ENCODE measurements at regions not wholly inside any gene's neighbourhood (a gene's known extent, or its start where the extent isn't known, plus 50 kb on each side); places are given as distances from the start of the nearest gene placed in this dataset.
A peak's percentile ranks its signal among the peaks of the same experiment; 100 is the strongest.

GRCh38 chr15:62505762-62506161 lies 340.7 kb upstream of the C2CD4B start:
- H3K4me2 ChIP-seq, result peak overlapping the region; percentile 57
- H3K4me1 ChIP-seq (ENCODE audit: insufficient read depth), result peaks cover 38% of the 10 kb centered on the region
- H3K79me2 ChIP-seq, result peaks cover 37% of the 10 kb centered on the region
- H3K36me3 ChIP-seq (replicated peaks; ENCODE audit: insufficient read depth, low read depth), result no peaks in the 10 kb centered on the region
- DNase-seq (ENCODE audit: low spot score), result no peak
- H4K20me1 ChIP-seq (ENCODE audit: insufficient read depth, poor library complexity, severe bottlenecking), result no peaks in the 10 kb centered on the region
- H3K27ac ChIP-seq, result peak overlapping the region; percentile 70
- 80% methylated on average over 6 of the region's 6 CpGs for WGBS (ENCODE audit: low lambda C conversion rate, missing lambda C conversion rate)
- H3K9me2 ChIP-seq (replicated peaks; ENCODE audit: insufficient read depth), result no peaks in the 10 kb centered on the region
- H2AFZ ChIP-seq, result no peak overlapping the region
- TF ChIP-seq, protein P1, sequence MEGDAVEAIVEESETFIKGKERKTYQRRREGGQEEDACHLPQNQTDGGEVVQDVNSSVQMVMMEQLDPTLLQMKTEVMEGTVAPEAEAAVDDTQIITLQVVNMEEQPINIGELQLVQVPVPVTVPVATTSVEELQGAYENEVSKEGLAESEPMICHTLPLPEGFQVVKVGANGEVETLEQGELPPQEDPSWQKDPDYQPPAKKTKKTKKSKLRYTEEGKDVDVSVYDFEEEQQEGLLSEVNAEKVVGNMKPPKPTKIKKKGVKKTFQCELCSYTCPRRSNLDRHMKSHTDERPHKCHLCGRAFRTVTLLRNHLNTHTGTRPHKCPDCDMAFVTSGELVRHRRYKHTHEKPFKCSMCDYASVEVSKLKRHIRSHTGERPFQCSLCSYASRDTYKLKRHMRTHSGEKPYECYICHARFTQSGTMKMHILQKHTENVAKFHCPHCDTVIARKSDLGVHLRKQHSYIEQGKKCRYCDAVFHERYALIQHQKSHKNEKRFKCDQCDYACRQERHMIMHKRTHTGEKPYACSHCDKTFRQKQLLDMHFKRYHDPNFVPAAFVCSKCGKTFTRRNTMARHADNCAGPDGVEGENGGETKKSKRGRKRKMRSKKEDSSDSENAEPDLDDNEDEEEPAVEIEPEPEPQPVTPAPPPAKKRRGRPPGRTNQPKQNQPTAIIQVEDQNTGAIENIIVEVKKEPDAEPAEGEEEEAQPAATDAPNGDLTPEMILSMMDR (IDR thresholded peaks at IDR 0.05; ENCODE audit: poor library complexity), result no peak
- TF ChIP-seq EZH2phosphoT487 (IDR thresholded peaks at IDR 0.05; ENCODE audit: low read depth, severe bottlenecking, unreplicated experiment) (no peak), EZH2 (IDR thresholded peaks at IDR 0.05; ENCODE audit: borderline replicate concordance) (no peak)
- no peaks in the 10 kb centered on the region for H3K27me3 ChIP-seq
- no peak overlapping the region for H3K4me3 ChIP-seq
- no peaks in the 10 kb centered on the region for H3K9me3 ChIP-seq (ENCODE audit: low read depth)

DNA sequence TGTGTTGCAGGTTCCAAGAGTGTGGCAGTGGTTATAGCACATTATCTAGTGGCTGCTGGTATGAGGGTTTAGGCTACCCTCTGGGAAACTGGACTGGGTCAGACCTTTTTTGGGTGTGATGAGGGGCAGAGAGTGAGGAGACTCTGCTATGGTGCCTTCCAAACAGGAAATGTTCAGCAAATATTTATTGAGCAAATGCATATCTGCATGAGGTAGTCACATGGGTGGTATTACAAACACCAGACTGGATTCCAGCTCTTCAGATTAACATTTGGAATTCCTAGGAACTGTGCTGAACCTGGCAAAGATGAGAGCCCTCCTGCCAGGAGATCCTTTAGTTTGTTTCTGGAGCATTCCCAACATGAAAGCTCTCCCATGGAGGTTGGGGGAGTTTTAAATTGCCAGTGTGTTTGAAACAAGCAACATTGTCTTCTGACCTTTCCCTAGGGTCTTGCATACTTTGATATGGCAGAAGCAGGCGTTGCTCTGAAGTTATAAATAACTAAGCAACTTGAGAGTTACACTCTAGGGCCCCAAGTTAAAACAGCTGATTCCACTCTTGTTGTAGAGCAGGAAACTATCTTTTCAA lies 341.2 kb upstream of the C2CD4B start:
- Histone ChIP-seq H3K9me2 (replicated peaks; ENCODE audit: insufficient read depth) (no peaks in the 10 kb centered on the region), H3K27me3 (no peaks in the 10 kb centered on the region), H2AFZ (no peak overlapping the region), H3K27ac (peak overlapping the region; percentile 70), H3K79me2 (peaks cover 33% of the 10 kb centered on the region), H3K4me3 (no peak overlapping the region), H3K9me3 (ENCODE audit: low read depth) (no peaks in the 10 kb centered on the region), H3K4me1 (ENCODE audit: insufficient read depth) (peaks cover 38% of the 10 kb centered on the region), H4K20me1 (ENCODE audit: insufficient read depth, poor library complexity, severe bottlenecking) (no peaks in the 10 kb centered on the region), H3K36me3 (replicated peaks; ENCODE audit: insufficient read depth, low read depth) (no peaks in the 10 kb centered on the region), H3K4me2 (peak overlapping the region; percentile 57)
- WGBS (ENCODE audit: low lambda C conversion rate, missing lambda C conversion rate), result 24% methylated on average over 1 of the region's 1 CpG
- DNase-seq (ENCODE audit: low spot score), result peak; percentile 23
- TF ChIP-seq, protein P1 (IDR thresholded peaks at IDR 0.05; ENCODE audit: poor library complexity), result no peak
- no peak for TF ChIP-seq EZH2phosphoT487 (IDR thresholded peaks at IDR 0.05; ENCODE audit: low read depth, severe bottlenecking, unreplicated experiment)
- no peak for TF ChIP-seq EZH2 (IDR thresholded peaks at IDR 0.05; ENCODE audit: borderline replicate concordance)

DNA sequence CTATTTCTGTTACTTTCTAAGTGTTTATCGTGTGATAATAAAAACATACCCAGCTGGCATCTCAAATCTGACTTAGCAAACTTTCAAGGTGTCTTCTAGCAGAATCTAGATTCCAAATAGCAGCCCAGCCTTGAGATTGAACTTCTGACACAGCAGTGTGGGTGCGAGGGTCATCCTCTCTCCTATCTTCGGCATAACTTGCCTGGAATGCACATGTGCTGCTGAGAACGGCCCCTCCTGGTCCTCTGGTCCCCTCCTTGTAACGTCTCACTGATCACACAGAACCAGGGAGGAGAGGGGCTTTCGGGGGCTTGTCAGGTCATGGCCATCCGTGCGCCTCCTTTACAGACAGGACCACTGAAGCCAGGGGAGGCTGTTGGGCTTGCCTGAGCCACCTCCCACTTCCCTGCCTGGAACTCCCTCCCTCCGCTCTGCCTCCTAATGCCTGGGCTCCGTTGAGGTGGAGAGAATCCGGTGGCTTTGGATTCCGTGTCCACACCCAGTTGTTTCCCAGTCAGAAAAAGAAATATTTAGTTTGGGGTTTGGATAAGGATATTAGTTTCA lies 344.4 kb upstream of the C2CD4B start:
- H3K27ac ChIP-seq, result no peak overlapping the region
- H3K4me1 ChIP-seq (ENCODE audit: insufficient read depth), result peaks cover 22% of the 10 kb centered on the region
- TF ChIP-seq EZH2 (IDR thresholded peaks at IDR 0.05; ENCODE audit: borderline replicate concordance), result no peak
- TF ChIP-seq, protein P1 (IDR thresholded peaks at IDR 0.05; ENCODE audit: poor library complexity), result no peak
- no peak for TF ChIP-seq EZH2phosphoT487 (IDR thresholded peaks at IDR 0.05; ENCODE audit: low read depth, severe bottlenecking, unreplicated experiment)
- H3K36me3 ChIP-seq (replicated peaks; ENCODE audit: insufficient read depth, low read depth), result no peaks in the 10 kb centered on the region
- no peaks in the 10 kb centered on the region for H3K9me3 ChIP-seq (ENCODE audit: low read depth)
- no peak overlapping the region for H2AFZ ChIP-seq
- no peaks in the 10 kb centered on the region for H3K9me2 ChIP-seq (replicated peaks; ENCODE audit: insufficient read depth)
- no peak for DNase-seq (ENCODE audit: low spot score)
- peaks cover 37% of the 10 kb centered on the region for H3K79me2 ChIP-seq
- 78% methylated on average over 12 of the region's 12 CpGs for WGBS (ENCODE audit: low lambda C conversion rate, missing lambda C conversion rate)
- H3K4me3 ChIP-seq, result no peak overlapping the region
- no peaks in the 10 kb centered on the region for H4K20me1 ChIP-seq (ENCODE audit: insufficient read depth, poor library complexity, severe bottlenecking)
- H3K4me2 ChIP-seq, result no peak overlapping the region
- no peaks in the 10 kb centered on the region for H3K27me3 ChIP-seq
